ENCODE measurements at regions not wholly inside any gene's neighbourhood (a gene's known extent, or its start where the extent isn't known, plus 50 kb on each side); places are given as distances from the start of the nearest gene placed in this dataset. TPM values are rescaled to one million over a fixed set of nuclear protein-coding genes. Genes with fewer than 3 reads are reported as not detected.

Small RNA genes in the stretch of these regions (small RNA-seq; reads per million reads assigned to genes)
- not detected for gene RF00017

Measured in HT-29 (cell line).